ENCODE measurements at regions not wholly inside any gene's neighbourhood (a gene's known extent, or its start where the extent isn't known, plus 50 kb on each side); places are given as distances from the start of the nearest gene placed in this dataset.

- TF ChIP-seq ZNF263 (CRISPR knock-in tag; IDR thresholded peaks at IDR 0.05; ENCODE audit: low read depth) (no peak), TCF7 (CRISPR knock-in tag; IDR thresholded peaks at IDR 0.05; ENCODE audit: low read depth) (no peak), ATF2 (CRISPR knock-in tag; IDR thresholded peaks at IDR 0.05; ENCODE audit: borderline replicate concordance, low read depth) (no peak), ZNF138 (CRISPR knock-in tag; conservative IDR thresholded peaks at IDR 0.05) (no peak)
Observed at GRCh38 chr1:213571419-213571818, 416.4 kb upstream of the PROX1 start.
